ENCODE measurements at regions not wholly inside any gene's neighbourhood (a gene's known extent, or its start where the extent isn't known, plus 50 kb on each side); places are given as distances from the start of the nearest gene placed in this dataset.

- TF ChIP-seq CTCF (IDR thresholded peaks at IDR 0.05) (no peak), POLR2A (IDR thresholded peaks at IDR 0.05) (no peak), EP300 (IDR thresholded peaks at IDR 0.05) (no peak)
Measured at GRCh38 chr2:200186002-200186401, 120.5 kb upstream of the SPATS2L start.

All from tibial nerve (tissue), 4 donors.